ENCODE measurements at regions not wholly inside any gene's neighbourhood (a gene's known extent, or its start where the extent isn't known, plus 50 kb on each side); places are given as distances from the start of the nearest gene placed in this dataset.

DNA sequence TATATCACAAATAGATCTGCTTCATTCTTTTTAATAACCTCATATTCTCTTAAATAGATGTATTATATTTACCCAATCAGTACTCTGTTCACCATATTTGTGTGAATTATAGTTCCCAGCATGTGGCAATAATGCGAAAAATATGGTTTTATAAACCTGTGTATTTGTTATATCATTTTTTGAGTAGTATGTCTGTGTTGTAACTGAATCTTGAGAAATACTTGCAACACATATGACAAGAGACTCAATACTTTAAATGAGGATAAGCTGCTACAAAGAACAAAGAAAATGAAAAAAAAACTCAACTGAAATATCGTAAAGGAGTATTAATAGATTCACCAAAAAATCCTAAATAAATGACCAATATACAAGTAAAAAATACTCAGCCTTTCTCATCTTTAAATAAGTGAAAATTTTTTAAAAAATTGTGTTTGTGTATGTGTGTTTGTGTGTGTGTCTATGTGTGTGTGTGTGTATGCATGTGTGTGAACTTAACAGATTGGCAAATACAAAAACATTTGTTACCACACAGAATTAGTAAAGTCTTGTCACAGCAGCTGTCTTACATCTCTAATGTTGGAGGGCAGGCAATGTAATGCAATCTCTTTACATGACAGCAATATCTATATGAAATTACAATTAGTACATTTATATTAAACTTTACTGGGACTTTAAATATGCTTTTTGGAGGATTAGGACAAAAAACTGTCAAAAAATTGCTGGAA is 441.9 kb upstream of the MGAT4C start:
- Mint-ChIP-seq H3K4me1 (ENCODE audit: unreplicated experiment) (no peaks in the 10 kb centered on the region), H3K27me3 (ENCODE audit: unreplicated experiment) (no peaks in the 10 kb centered on the region), H3K36me3 (ENCODE audit: low read depth, unreplicated experiment) (no peaks in the 10 kb centered on the region), H3K9me3 (ENCODE audit: unreplicated experiment) (no peaks in the 10 kb centered on the region), H3K4me3 (ENCODE audit: unreplicated experiment) (no peak overlapping the region), H3K27ac (ENCODE audit: unreplicated experiment) (no peak overlapping the region)
- TF ChIP-seq, protein P1, sequence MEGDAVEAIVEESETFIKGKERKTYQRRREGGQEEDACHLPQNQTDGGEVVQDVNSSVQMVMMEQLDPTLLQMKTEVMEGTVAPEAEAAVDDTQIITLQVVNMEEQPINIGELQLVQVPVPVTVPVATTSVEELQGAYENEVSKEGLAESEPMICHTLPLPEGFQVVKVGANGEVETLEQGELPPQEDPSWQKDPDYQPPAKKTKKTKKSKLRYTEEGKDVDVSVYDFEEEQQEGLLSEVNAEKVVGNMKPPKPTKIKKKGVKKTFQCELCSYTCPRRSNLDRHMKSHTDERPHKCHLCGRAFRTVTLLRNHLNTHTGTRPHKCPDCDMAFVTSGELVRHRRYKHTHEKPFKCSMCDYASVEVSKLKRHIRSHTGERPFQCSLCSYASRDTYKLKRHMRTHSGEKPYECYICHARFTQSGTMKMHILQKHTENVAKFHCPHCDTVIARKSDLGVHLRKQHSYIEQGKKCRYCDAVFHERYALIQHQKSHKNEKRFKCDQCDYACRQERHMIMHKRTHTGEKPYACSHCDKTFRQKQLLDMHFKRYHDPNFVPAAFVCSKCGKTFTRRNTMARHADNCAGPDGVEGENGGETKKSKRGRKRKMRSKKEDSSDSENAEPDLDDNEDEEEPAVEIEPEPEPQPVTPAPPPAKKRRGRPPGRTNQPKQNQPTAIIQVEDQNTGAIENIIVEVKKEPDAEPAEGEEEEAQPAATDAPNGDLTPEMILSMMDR (IDR thresholded peaks at IDR 0.05; ENCODE audit: unreplicated experiment), result no peak
- no peak for DNase-seq (ENCODE audit: low spot score)

DNA sequence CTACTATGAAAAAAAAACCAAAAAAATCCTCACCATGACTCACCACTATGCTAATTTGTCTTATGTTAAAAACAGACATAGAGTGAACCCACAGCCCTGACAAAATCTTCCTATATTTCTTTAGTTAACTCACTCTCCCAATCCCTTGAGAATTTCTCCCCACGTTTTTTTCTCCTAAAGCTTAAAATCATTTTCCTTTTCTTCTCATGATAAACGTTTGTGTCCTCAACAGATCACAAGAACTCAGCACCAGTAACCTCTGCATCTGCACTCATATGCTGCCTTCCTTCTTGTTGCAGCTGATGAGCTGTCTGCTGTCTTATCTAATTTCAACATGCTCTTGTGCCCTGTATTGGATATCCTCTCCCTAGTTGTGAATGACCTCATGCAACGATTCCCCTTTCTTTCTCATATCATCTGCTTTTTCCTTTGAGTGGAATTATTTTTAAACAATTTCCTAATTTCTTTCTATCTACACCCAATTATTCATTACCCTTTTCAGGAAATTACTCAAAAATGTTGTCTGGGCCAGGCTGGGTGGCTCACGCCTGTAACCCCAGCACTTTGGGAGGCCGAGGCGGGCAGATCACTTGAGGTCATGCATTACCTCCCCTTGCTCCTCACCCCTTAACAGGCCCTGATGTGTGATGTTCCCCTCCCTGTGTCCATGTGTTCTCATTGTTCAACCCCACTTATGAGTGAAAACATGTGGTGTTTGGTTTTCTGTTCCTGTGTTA is 427.5 kb upstream of the MGAT4C start:
- no peaks in the 10 kb centered on the region for H3K36me3 Mint-ChIP-seq (ENCODE audit: low read depth, unreplicated experiment)
- H3K4me1 Mint-ChIP-seq (ENCODE audit: unreplicated experiment), result peaks cover 5% of the 10 kb centered on the region
- H3K27ac Mint-ChIP-seq (ENCODE audit: unreplicated experiment), result no peak overlapping the region
- TF ChIP-seq, protein P1 (IDR thresholded peaks at IDR 0.05; ENCODE audit: unreplicated experiment), result no peak
- H3K9me3 Mint-ChIP-seq (ENCODE audit: unreplicated experiment), result no peaks in the 10 kb centered on the region
- H3K4me3 Mint-ChIP-seq (ENCODE audit: unreplicated experiment), result no peak overlapping the region
- no peak for DNase-seq (ENCODE audit: low spot score)
- no peaks in the 10 kb centered on the region for H3K27me3 Mint-ChIP-seq (ENCODE audit: unreplicated experiment)

DNA sequence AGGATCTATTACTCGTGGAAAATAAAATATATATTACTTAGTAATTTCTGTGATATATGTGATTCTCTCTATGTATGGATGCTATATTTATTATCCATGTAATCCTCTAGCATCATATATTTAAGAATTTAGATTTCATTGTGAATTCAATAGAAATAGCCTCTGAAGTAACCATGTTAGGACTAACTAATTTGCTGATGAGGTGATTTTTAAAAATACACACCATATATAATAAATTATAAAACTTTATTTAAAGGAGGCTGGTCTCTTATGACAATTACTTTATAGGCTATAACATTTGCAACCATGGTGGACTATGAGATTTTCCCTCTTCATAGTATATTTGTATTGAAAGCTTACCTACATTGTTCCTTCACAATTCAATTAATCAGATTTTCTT is 424.9 kb upstream of the MGAT4C start:
- no peak for DNase-seq (ENCODE audit: low spot score)
- Mint-ChIP-seq H3K9me3 (ENCODE audit: unreplicated experiment) (no peaks in the 10 kb centered on the region), H3K27me3 (ENCODE audit: unreplicated experiment) (no peaks in the 10 kb centered on the region), H3K4me3 (ENCODE audit: unreplicated experiment) (no peak overlapping the region), H3K4me1 (ENCODE audit: unreplicated experiment) (peaks cover under 1% of the 10 kb centered on the region), H3K36me3 (ENCODE audit: low read depth, unreplicated experiment) (no peaks in the 10 kb centered on the region), H3K27ac (ENCODE audit: unreplicated experiment) (no peak overlapping the region)
- TF ChIP-seq, protein P1 (IDR thresholded peaks at IDR 0.05; ENCODE audit: unreplicated experiment), result no peak

DNA sequence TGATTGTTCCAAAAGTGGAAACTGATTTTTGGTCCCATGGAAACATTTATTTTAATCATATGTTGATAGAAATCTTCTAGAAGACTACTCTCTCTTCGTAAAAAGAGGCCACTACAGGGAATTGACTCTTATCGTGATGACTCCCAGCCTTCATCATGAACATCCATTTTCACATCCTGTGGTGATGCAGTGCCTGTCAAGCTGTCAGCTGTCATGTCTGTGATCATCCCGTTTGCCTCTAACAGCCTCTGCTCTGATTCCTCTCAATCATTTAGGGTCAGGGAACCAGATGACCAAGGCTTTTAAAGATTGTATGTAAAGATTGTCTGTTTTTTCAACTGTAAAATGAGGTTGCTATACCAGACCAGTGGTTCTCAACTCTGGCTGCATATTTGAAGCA is 419.0 kb upstream of the MGAT4C start:
- H3K27me3 Mint-ChIP-seq (ENCODE audit: unreplicated experiment), result no peaks in the 10 kb centered on the region
- H3K4me3 Mint-ChIP-seq (ENCODE audit: unreplicated experiment), result no peak overlapping the region
- no peaks in the 10 kb centered on the region for H3K36me3 Mint-ChIP-seq (ENCODE audit: low read depth, unreplicated experiment)
- H3K9me3 Mint-ChIP-seq (ENCODE audit: unreplicated experiment), result no peaks in the 10 kb centered on the region
- H3K4me1 Mint-ChIP-seq (ENCODE audit: unreplicated experiment), result no peaks in the 10 kb centered on the region
- H3K27ac Mint-ChIP-seq (ENCODE audit: unreplicated experiment), result no peak overlapping the region
- DNase-seq (ENCODE audit: low spot score), result no peak
- TF ChIP-seq, protein P1 (IDR thresholded peaks at IDR 0.05; ENCODE audit: unreplicated experiment), result no peak

DNA sequence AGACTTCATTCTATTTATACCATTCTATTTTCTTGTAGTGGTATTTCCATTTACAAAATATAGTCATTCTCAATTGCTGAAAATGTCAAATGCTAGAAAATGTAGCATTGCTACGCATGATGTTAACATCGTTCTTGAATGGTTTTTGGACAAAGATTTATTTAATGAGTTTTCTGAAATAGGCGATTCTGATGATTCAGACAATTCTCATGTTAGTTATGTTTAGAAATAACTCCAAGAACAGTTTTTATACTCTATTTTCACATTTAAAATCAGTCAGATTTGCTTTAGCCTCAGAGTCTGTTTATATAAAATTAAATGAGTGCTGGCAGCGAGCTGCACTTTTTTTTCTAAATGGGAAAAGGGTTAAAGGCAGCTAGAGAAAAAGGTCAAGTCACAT is 414.8 kb upstream of the MGAT4C start:
- DNase-seq (ENCODE audit: low spot score), result no peak
- Mint-ChIP-seq H3K27me3 (ENCODE audit: unreplicated experiment) (no peaks in the 10 kb centered on the region), H3K4me1 (ENCODE audit: unreplicated experiment) (no peaks in the 10 kb centered on the region), H3K9me3 (ENCODE audit: unreplicated experiment) (no peaks in the 10 kb centered on the region), H3K27ac (ENCODE audit: unreplicated experiment) (no peak overlapping the region), H3K4me3 (ENCODE audit: unreplicated experiment) (no peak overlapping the region), H3K36me3 (ENCODE audit: low read depth, unreplicated experiment) (no peaks in the 10 kb centered on the region)
- TF ChIP-seq, protein P1 (IDR thresholded peaks at IDR 0.05; ENCODE audit: unreplicated experiment), result no peak
